ENCODE measurements at regions not wholly inside any gene's neighbourhood (a gene's known extent, or its start where the extent isn't known, plus 50 kb on each side); places are given as distances from the start of the nearest gene placed in this dataset.

- DNase-seq (ENCODE audit: low read depth), result no peak
Observed at GRCh38 chr20:40320517-40321011, 368.5 kb downstream of the MAFB start.

GRCh38 chr20:40319741-40320516, 369.1 kb downstream of the MAFB start:
- DNase-seq (ENCODE audit: low read depth), result no peak

DNA sequence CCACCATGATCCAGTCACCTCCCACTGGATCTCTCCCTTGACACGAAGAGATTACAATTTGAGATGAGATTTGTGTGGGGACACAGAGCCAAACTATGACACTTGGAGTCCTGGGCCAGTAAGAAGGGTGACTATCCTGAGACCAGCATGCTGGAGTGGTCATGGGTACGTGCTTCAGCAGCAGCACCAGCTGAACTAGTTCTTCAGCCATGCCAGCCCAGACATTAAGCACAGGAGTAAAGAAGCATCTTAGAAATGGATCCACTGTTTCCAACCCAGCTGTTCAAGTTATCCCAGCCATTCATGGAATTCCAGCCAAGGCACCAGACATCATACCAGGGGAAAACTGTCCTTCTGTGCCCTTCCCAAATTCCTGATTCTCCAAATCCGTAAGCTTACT, 370.0 kb downstream of the MAFB start:
- no peak for DNase-seq (ENCODE audit: low read depth)

DNA sequence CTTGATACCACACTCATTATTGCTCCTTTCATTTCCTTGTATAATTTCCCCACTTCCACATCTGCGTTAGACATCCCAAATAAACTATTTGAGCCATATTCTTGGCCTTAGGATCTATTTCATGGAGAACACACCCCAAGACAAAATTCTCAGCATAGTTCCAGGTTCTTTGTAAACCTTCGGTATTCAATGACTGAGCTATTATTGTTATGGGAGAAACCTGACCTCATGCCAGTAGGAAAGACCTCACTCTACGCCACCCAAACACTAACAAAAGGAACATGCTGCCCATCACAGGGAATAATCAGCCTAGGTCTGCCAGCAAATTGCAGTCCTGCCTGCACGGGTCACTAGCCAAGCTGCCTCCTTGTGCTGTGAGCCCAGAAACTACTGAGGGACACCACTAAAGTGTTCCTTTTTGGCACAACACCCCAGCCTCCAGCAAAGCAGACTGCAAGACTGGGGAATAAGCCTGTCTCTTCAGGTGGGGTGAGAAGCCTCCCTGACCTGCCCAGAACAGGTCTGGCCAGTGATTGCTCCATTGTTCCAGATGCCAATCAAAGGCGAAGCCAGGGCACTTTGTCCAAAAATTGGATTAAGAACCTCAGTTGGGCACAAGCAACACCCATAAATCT, 371.8 kb downstream of the MAFB start:
- no peak for DNase-seq (ENCODE audit: low read depth)

DNA sequence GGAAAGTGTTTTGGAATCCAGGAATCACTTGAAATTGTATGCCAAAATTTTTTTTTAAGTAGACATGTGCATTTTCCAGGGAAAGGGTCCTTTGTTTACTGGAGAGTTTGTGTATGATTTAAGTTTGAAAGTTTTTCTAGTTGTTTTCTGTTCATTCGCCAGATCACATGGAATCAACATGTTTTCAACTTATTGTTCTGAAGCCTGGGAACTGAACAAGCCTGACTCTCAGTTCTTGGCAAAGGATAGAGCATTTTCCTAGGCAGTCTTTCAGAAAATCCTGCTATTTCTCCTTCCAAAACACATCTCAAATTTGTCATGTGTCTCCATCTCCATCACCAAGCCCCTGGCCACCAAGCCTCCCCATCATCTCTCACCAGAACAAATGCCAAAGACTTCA, 374.8 kb downstream of the MAFB start:
- no peak for DNase-seq (ENCODE audit: low read depth)

DNA sequence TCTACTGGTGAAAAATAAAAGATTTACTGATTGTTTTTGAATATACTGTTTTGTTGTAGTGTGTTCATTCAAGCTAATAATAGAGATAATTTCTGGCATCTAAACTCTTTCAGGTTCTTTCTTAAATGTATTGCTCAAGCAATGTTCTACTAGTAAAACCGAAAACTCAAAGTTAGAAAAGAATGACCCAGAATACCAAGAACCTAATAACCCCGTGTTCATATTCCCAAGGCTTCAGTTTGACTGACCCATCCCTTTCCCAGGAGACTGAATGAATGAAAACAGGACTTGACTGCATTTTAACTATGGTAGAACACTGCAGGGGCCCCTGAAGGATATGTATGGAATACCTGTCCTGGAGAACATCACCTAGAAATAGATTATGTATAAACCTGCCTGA, 375.3 kb downstream of the MAFB start:
- DNase-seq (ENCODE audit: low read depth), result no peak

GRCh38 chr20:40309731-40310130, 379.3 kb downstream of the MAFB start:
- peak; percentile 44 for DNase-seq (ENCODE audit: low read depth)

GRCh38 chr20:40307997-40308396, 381.0 kb downstream of the MAFB start:
- no peak for DNase-seq (ENCODE audit: low read depth)

GRCh38 chr20:40307268-40307667, 381.8 kb downstream of the MAFB start:
- DNase-seq (ENCODE audit: low read depth), result no peak

DNA sequence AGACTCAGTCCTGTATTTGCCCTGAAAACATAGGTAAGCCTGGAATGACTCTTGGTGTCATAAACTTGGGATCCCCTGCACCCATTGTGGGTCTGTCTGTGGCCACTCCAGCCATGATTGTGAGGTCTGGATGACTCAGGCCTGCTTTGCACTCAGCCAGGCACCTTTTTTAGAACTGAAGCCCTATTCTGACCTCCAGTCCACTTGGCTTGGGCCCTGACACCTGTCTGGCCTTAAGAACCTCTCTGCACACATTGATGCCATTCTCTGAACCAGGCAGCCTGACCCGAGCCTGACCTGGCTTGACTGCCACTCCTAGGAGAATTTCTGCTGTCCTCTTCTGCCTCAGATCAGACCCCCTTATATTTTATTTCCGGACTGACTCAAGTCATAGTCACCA, 383.7 kb downstream of the MAFB start:
- DNase-seq (ENCODE audit: low read depth), result peak; percentile 74

- no peak for DNase-seq (ENCODE audit: low read depth)
Observed at GRCh38 chr20:40304119-40304613, 384.9 kb downstream of the MAFB start.

- DNase-seq (ENCODE audit: low read depth), result peak; percentile 9
Observed at GRCh38 chr20:40294747-40295146, 394.3 kb downstream of the MAFB start.

- no peak for DNase-seq (ENCODE audit: low read depth)
Observed at GRCh38 chr20:40294175-40294574, 394.9 kb downstream of the MAFB start.

DNA sequence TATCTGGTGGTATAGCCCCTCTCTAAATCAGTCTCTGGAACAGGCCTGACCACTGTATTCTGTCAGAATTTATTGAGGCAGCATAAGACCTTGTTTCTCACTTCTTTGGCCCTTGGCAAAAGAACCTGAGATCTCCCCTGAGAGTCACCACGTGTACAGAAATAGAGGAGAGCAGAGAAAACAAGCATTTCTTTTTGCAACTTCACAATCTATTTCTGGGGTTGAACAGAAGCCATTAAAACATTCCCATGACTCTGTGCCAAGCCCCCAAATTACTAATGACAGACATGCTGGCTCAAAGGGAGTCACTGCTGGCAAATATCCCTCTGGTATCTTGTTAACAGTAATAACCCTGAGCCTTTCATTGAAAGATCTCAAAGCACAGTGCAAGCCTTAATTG, 395.3 kb downstream of the MAFB start:
- DNase-seq (ENCODE audit: low read depth), result no peak

DNA sequence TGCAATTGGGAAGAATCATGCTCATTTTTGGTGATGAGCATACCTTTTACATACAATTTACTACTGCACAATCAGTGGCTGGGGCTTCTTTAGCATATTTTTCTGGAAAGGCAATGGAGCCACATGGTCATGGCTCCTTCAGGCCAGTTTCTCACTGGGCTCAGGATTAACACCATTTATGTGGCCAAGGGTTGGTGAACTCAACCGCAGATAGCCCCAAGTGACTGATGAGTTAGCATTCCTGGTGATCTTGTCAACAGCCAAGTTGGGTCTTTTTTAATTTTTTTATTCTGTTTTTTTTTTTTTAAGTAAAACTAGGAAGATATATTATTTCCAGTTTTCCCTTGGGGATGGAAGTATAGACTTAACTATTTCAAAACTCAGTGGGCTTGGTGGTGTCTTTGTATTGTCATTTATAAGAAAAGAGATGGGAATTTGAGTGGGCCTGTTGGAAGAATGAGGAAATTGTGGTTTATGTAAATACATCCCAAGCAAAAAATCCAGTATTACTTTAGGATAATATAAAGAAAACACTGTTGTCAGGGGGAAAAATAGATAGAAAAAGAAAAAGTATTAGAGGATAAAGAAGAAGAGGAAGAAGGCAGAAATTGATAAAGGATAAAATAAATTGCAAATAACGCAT, 397.4 kb downstream of the MAFB start:
- no peak for DNase-seq (ENCODE audit: low read depth)

DNA sequence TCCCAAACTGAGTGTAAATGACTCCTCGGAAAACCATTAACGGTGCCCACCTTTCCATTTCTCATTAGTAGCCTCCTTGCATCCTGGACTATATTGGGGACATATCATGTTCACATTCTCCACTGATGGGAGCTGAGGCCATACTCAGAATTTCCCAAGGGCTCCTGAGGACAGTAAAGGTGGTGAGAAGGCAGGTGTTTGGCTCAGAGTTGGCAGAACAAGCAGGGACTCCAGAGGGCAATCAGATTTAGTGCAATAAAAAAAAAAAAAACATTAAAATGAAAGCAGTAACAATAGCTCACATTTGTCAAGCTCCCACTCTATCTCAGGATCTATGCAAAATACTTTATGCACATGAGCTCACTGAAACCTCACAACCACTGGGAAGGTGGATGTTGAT, 401.4 kb downstream of the MAFB start:
- DNase-seq (ENCODE audit: low read depth), result no peak

GRCh38 chr20:40286975-40287531, 402.0 kb downstream of the MAFB start:
- no peak for DNase-seq (ENCODE audit: low read depth)

GRCh38 chr20:40284611-40285010, 404.4 kb downstream of the MAFB start:
- no peak for DNase-seq (ENCODE audit: low read depth)

GRCh38 chr20:40283689-40284088, 405.3 kb downstream of the MAFB start:
- DNase-seq (ENCODE audit: low read depth), result no peak

- DNase-seq (ENCODE audit: low read depth), result no peak
Observed at GRCh38 chr20:40282941-40283340, 406.1 kb downstream of the MAFB start.

DNA sequence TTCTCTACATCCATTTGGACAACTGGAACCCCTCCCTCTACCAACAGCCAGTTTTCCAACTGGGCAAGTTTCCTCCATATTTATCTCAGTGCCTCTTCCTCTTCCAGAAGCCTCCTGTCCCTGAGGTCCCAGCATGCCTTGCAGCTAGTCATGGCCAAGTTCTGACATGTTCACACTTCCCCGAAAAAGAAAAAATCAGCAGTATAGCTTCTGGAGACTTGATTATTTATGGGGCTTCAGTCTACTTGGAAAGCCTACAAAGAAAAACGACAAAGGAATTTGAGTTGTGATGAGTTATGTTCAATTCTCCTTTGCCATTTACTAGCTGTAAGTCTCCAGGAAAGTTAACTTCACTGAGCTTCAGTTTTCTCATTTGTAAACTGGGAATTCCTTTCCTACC, 406.5 kb downstream of the MAFB start:
- DNase-seq (ENCODE audit: low read depth), result no peak

GRCh38 chr20:40280616-40281015, 408.4 kb downstream of the MAFB start:
- no peak for DNase-seq (ENCODE audit: low read depth)

All from HT1080 (cell line).